DMS 273 treated with DMSO at 0.1 percent for 48 hours (cell line): ENCODE measurements at regions not wholly inside any gene's neighbourhood (a gene's known extent, or its start where the extent isn't known, plus 50 kb on each side); places are given as distances from the start of the nearest gene placed in this dataset.

Experiments used
- DNase-seq: peaks from one replicate; lab custom pipeline; 2025; lab: John Stamatoyannopoulos, UW

DNA sequence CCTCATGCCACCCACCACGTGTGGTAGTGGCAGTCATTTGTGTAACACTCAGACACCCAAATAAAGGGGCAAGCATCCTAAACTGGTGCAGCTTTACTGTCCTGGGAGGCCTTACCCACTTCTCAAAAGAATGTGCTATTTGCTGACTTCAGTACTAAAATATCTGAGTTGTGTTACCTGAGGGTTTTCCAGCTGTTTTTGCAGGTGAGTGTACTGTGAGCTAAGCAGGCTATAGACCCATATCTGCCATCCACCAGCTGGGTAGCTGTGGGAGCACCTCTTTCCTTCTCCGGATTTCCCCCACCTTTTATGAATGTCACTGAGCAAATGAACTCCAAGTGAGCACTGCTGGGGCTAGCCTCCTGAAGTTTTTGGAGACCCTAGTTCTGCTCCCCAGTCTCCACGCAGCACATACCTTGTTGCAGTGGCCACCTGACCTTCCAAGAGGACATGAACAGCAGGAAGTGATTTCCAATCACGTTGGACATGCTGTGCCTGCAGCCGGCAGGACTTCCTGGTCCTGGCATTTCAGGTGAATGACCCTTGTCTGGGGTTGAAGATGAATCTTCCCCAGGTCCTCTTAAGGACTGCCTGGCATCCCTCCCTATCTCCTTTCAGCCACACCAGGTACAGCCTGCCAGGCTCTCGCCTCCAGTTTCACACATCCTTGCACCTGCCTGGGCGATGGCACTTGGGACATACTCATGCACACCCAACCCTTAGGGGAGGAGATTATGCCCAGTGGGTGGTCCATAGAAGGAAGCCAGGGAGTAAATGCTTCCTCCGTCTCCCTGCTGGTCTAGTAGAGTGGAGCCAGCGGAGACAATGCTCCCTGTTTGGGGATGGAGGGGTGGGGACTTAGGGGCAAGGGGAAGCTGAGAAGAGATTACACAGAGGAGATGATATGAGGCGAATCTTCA, 109.5 kb upstream of the SPATA13 start:
- DNase-seq, result no peak

DNA sequence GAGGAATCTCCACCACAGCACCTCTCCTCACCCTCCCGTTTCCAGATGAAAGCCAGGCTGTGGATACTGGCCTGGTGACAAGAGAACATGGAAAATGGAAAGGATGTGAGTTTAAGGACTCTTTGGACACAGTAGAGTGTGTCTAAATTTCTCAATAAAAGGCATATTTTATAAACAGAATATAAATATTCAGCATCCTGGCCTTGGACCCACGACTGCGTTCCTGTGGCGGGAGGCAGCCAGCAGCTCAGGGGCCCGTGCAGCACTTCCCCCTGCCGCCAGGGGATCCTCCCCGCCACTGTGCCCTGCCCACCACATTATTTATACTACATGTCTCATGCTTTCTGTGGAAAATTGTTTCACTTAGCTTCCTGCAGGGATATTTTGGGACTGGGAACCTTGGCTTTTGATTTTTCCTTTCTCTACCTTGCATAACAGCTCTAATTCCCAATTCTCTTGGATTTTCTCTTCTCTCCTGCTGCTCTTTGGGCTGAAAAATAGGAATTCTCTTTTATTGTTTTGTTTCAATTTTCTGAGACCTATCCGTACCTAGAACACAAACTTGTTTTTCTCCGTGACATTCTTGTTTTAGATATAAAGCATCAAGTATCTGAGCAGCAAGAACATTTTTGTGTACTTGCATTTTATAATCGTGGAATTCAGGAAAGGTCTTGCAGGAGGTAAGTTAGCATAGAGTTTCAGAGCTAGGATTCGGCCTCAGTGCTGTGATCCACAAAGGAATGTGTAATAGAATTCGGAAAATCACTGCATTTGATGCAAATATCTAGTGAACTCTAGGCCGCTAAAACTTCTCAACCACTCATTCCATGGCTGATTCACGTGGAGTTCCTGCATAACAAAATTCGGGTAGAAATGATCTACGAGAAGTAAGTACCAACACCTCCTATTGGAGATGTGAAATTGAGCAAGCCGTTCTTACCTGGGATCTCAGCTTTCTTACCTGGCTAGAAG, 107.7 kb upstream of the SPATA13 start:
- no peak for DNase-seq

DNA sequence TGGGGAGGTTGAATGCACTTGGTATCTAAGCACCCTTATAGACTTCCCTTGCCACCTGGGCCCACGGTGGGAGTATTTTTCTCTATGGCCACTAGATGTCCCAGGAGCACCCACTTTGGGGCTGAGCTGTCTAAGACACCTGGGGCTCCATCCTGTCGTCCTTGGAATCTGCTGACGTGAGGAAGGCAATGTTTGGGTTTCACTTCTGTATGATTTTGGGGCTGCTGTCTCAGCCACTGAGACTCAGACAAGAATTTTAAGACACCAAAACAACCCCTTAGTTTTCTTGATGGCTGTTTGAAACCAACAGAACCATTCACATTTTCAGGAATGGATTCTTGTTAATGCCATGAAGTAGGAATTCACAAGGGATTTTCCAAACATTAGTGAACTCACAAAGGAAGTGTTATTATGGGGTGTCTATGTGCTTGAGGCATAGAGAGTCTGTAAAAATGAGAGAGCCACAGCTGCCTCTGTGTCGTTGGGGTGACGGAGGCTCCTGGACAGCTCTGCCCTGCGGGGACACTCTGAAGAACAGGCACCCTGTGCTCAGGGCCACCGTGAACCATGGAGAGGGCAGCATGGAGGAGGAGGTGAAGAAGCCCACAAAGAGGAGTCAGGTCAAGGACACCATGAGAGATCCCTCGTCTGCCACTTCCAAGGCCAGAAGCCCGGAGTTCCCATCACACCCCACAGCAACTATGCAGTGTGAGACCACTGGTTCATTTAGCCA, 106.8 kb upstream of the SPATA13 start:
- peak; percentile 35 for DNase-seq

DNA sequence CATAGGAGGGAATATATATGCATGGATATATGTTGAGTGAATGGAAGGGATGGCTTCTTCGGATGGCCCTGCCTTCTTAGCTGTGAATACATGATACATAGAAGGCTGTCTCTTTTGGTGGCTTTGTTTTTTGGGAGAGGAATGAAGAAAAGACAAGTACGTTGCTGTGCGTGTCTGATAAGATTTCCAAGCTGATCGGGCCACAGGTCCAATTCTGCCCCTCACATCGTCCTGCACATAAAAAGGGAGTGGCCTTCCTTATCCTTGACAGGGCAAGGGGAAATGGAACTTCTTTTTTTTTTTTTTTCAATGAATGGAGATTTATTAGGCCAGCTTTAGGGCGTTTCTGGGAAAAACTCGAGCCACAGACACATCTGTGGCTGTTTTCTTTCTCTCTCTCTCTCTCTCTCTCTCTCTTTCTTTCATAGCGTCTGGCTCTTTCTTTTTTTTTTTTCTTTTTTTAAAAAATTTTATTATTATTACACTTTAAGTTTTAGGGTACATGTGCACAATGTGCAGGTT, 103.8 kb upstream of the SPATA13 start:
- no peak for DNase-seq

DNA sequence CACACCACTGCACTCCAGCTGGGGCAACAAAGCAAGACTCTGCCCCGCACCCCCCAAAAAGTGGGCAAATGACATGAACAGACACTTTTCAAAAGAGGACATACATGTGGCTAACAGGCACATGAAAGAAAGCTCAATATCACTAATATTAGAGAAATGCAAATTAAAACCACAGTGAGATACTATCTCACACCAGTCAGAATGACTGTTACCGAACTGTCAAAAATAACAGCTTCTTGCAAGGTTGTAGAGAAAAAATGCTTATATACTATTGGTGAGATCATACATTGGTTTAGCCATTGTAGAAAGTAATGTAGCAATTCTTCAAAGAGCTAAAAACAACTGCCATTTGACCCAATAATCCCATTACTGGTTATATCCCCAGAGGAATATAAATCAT, 99.5 kb upstream of the SPATA13 start:
- no peak for DNase-seq

DNA sequence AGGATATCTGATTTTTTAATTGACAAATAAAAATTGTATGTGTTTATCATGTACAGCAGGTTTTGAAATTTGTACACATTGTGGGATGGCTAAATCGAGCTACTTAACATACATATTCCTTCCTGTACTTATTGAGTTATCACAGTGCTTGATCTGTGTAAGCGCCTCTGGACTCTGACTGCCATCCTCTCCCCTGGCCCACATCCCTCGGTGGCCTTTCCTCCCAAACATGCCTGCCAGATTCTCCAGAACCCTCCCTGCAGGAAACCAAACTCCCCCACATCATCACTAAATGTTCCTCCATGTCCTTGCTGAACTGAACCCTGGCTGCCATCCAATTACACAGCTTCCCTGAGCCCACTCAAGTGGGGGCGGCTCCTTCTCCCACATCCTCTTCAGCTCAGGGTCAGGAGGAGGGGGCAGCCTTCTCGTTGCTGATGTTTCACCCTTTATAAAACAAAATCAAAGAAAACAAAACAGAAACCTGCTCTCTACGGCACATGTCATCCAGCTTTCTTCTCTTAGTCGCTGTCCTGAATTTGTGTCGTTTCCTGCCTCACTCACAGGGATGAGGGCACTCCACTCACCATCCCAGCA, 97.1 kb upstream of the SPATA13 start:
- DNase-seq, result no peak

DNA sequence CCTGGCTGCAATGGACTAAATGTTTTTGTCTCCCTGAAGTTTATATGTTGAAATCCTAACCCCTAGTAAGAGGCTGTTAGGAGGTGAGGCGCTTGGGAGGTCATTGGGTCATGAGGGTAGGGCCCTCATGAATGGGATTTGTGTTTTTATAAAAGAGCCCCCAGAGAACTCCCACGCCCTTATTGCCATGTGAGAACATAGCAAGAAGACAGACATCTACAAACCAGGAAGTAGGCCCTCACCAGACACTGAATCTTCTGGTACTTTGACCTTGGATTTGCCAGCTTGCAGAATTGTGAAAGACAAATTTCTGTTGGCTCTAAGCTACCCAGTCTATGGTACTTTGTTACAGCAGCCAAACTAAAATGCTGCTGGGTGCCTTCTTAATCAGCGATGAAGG, 96.1 kb upstream of the SPATA13 start:
- no peak for DNase-seq

DNA sequence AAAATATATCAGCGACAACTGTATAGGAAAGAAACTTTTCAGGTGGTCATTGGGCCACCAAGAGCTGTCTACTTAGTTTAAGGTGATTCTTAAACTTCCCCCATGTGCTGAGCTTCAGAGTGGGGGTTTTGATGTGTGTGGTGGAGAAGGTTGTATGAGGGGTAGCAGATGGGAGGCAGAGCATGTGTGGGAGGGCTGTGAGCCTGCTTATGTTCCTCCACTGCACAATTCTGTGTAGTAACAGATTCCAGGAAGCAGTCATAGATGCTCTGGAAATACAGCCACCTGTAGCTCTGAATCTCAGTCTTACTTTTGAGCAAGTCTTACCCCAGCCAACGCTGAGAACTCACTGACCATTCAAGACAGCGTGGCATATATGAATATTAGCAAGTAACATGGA, 95.3 kb upstream of the SPATA13 start:
- peak; percentile 1 for DNase-seq

DNA sequence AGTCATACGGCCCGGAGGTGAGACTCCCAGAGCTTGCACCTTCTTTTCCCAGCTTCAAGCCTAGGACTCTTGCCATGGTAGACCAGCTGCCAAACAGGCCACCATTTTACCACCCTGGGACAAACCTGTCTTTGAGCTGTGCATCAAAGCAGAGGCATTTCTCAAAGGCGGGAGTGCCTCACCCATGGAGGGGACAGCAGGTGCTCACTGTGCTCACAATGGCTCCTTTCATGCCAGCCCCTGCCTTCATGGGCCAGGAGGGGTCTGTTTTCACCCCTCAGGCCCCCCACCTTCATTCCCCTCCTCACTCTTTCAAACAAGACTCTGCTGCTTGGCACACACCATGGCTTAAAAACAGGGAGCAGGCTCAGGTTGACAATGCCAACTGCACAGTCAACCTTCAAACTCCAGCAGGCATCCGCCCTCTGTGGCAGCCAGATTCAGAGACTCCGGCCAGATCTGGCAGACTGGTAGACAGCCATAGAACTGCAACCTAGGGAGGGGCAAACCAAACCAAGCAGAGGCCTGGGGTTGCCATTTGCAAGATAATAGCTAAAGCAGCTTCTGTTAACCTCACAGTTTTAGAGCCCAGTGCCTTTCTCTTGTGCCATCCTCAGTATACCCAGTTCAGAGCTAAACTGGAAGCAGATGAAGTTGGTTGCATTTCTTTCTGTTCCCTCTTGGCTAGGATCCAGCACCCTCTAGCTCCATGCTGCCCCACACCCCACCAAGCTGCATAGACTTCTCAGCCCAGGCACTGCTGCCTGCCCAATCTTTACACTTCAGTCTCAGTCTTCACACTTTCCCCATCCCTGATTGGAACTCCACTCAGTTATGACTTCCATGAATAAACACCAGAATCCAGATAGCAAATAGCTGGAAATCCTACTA, 93.9 kb upstream of the SPATA13 start:
- no peak for DNase-seq

DNA sequence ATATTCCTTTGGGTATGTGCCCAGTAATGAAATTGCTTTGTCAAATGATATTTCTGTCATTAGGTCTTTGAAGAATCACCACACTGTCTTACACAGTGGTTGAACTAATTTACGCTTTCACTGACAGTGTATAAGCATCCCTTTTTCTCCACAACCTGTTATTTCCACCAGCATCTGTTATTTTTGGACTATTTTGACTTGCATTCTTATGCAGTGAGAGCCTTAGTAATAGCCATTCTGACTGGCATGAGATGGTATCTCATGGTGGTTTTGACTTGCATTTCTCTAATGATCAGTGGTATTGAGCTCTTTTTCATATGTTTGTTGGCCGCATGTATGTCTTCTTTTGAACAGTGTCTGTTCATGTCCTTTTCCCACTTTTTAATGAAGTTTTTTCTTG, 92.0 kb upstream of the SPATA13 start:
- DNase-seq, result no peak

DNA sequence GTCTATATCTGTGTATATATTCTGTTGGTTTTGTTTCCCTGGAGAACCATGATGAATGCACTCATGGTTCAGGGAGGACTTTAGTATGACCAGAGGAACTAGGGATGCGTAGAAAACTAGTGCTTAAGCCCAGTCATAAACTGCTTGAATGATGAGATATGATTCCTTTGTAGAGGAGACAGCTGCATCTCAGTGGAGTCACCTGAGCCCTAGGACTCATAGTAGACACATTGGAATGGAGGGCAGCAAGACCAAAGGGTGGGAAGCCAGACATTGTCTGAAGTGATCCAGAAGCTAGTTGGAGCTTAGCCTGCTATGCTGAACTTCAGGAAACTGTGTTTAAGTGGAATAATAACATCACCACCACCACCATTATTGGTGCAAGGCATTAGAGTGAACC, 89.5 kb upstream of the SPATA13 start:
- DNase-seq, result no peak

DNA sequence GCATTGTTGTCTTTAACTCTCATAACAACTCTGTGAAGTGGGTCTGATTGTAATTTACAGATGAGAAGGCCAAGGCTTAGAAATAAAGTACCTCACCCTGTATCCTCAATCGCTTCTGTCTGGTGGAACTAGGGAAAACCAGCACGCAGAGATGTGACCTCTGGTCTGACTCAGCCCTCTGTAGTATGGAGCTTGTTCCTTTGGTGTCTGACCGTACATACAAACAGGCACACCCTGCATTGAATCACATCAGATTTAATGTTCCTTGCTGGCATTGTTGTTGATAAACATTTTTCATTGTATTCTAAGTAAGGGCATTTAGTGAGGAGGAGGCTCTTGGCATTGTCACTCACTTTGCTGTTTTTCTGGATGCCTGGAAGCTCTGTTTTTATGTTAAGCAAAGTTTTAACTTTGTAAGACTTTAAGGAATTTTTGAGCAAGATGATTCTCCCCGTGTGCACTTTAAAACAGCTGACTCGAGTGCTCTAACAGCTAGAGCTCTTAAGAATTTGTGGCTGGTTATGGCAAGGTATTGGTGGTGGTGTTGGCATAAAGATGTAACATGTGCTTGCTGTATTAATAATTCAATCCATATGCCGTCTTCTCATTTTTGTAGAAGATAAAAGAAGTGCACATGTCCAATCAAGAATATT, 89.0 kb upstream of the SPATA13 start:
- DNase-seq, result no peak

DNA sequence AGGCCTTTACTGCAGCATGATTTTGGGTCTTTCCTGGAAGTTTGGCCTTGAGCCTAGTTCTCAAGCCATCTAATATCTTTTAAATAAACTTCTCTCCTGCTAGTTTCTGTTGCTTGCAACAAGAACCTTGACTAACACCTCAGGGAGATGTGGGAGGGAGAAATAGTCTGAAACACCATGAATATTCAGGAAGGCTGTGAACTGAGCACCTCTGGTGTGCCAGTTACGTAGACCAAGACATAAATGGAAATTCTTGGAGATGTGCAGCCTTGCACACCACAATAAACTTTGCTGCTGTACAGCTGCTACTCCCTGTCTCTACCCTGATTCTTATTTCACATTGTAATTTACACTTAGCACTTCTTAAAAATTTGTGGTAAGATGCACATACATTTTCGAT, 86.9 kb upstream of the SPATA13 start:
- no peak for DNase-seq

DNA sequence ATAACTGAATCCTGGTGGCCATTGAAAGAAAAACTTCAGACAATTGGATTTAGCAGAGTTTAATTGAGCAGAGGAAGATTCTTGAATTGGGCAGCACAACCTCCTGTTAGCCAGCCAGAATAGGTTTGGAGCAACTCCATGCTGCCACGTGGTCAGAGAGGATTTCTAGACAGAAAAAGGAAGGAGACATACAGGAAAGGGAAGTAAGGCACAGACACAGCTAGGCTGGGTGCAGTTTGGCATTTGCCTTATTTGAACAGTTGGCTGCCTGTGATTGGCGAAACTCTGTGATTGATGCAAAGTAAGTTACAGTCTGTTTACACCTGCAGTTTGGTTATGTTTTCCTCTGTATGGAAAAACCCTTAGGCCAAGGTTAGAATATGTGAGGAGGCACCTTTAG, 85.8 kb upstream of the SPATA13 start:
- no peak for DNase-seq

DNA sequence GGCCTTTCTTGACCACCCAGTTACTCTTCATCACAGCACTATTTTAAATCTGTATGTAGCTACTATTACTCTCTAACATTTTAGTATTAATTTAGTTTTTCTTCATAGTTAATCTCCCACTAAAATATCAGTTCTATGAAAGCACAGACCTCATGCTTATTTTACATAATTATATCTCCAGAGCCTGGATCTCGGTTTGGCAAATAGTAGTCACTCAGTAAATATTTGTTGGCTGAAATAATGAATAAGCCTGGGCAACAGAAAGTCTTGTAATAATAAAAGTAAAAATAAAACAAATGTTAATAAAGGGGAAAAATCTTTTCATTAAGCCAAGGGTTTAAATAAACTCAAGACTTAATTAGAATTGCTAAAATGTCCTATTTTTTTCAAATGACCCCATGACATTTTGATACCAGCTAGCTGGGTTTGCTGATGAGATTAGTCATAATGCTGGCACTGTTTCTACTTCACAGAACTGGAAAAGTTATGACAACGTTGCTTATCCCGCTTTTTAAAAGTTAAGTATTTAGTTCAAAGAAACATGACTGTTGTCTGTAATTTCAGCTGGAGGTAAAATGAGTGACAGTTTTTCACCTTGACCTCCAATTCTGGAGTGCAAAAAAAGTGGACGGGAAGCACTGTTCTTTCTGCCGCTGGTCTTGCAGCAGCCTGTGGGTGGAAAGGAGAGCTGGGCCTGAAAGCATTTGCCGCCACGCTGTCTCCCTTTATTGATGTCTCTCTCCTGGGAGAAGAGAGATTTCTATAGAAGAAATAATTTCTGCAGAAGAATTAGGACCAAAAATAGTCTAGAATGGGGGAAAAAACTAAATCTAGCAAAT, 85.2 kb upstream of the SPATA13 start:
- no peak for DNase-seq

DNA sequence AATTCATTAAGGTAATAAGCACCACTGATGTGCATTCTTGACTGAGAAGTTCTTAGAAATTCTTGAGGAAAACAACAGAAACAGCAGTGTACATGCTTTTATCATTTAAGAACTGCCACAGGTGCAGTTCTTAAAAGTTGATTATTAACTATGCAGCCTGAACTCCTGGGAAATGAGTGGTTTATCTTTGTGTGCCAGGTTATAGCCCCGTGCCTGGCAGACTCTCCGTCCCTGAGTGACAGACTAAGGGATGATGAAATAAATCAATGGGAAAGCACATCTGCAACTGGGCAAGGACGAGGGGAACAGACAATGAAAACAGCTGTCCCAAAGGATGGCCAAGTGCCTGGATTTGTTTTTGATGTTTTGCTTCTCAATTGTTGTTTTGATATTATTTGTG, 84.4 kb upstream of the SPATA13 start:
- DNase-seq, result no peak

DNA sequence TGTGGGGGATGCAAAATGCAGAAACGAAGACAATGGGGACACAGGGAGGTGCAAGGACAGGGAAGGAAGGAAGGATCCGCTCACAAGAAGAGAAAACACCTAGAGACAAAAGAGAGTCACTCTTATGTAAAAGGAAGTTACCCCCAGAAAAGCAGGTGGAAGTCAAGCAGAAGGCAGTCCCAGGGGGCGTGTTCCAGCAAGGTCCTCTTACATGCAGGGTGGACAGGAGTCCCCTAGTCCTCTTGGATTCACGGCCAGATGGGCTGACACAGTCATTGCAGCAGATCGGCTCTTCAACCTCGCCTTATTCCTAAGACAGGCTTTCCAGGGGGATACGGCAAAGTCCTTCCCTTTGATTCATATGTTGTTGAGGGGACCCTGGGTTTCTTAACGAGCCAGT, 83.9 kb upstream of the SPATA13 start:
- DNase-seq, result no peak

DNA sequence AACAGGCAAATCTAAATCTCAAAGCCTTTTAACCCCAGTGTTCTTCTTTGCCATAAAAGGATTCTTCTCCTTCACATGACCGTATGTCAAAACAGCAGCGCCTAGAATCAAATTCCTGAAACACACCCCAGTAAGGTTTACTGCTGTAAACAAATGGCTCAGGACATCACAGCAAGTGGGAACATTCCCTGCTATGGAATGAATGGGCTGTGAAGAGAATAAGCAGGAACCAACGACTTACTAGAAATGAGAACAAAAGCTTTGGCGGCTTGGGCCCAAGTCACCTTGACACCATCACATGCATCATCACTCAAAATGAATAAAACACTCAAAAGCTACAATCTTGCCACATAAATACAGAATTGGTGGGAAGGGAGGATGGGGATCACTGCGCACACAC, 80.4 kb upstream of the SPATA13 start:
- no peak for DNase-seq

DNA sequence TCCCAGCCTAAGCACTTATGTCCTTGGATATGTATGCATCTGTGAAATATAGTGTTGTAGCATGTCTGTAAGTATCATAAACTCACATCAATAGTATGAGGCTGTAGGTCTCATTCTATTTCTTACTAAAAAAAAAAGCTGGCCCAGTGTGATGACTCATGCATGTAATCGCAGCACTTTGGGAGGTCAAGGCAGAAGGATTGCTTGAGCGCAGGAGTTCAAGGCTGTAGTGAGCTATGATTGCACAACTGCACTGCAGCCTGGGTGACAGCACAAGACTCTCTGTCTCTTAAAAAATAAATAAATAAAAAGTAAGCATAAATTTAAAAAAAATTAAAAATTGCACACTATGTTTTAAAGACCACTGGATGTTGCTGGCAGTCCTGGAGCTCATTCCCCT, 79.1 kb upstream of the SPATA13 start:
- no peak for DNase-seq
